CD4-positive, alpha-beta T cell treated with Interleukin-12 subunit alpha and Interleukin-12 subunit beta, for 1 hour (primary cell): ENCODE measurements at regions not wholly inside any gene's neighbourhood (a gene's known extent, or its start where the extent isn't known, plus 50 kb on each side); places are given as distances from the start of the nearest gene placed in this dataset.

Experiments used
- DNase-seq: peaks from one replicate; pipeline ENCODE4 v3.0.0-alpha.2; 2020

- DNase-seq = no peak
These were observed 1479.5 kb downstream of the PCDH7 start for GRCh38 chr4:32199639-32200038.

- DNase-seq = no peak
These were observed 1483.2 kb downstream of the PCDH7 start for GRCh38 chr4:32203340-32203739.

- no peak for DNase-seq
These were observed 1486.6 kb downstream of the PCDH7 start for GRCh38 chr4:32206756-32207155.

DNA sequence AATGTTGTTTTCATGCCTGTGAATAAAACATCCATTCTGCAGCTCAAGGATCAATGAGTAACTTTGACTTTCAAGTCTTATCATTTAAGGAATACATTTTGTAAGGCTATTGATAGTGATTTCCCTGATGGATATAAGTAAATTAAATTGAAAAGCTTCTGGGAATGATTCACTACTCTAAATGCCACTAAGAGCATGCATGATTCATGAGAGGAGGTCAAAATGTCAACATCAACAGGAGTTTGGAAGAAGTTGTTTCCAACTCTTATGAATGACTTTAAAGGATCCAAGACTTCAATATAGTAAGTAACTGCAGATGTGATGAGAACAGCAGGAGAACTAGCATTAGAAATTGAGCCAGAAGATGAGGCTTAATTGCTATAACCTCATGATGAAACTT lies 1487.3 kb downstream of the PCDH7 start:
- no peak for DNase-seq

GRCh38 chr4:32215277-32215676 lies 1495.1 kb downstream of the PCDH7 start:
- DNase-seq = no peak

- no peak for DNase-seq
These were observed 1496.3 kb downstream of the PCDH7 start for GRCh38 chr4:32216502-32216901.

DNA sequence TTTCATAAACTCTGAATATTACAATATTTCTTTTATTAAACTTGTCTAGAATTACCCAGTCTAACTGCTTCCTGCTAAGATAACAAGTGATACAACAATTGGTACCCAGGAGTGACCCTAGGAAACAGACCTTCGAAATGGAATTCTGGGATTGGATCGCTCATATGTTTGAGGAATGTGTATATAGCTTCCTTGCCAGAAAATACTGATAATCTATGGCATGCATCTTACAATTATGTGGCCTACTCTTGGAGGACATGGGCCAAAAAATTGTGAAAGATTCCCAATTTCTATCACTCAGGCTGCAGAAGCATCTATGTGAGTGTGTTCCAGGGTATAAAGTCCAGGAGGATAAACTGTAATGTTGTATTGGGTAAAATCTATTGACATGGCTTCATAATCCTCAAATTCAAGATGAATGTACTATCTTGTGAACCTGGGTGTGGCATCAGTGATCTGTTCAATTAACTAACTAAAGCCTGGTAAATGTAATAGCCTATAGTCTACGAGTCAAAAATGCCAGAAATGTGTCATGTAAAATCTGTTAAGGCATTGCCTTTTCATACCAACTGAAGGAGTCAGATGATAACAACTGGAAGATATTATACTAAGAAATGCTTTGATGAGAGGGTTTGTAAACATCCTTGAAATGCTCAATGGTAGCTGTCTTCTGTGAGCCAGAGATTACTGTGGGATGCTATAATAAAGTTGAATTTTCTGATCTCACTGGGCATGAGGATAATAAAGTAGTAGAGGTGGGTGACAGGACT lies 1499.3 kb downstream of the PCDH7 start:
- DNase-seq = no peak

DNA sequence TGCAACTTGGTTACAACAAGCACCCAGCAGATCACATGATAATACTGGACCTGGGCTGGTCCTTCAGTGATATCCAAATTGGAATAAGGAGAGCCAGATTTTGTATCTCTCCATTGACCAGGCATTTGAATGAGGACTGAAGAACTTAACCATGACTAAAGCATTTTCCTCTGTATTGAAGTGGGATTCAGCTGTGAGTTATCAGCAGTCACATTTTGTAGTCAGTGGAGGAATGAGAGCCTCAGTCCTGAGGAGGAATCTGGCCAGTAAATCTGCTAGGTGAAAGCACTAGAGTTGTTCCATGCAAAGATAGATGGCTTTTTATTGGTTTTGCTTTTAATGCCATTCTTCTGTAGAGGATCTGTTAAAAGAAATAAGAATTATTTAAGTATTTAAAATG lies 1506.0 kb downstream of the PCDH7 start:
- no peak for DNase-seq

DNA sequence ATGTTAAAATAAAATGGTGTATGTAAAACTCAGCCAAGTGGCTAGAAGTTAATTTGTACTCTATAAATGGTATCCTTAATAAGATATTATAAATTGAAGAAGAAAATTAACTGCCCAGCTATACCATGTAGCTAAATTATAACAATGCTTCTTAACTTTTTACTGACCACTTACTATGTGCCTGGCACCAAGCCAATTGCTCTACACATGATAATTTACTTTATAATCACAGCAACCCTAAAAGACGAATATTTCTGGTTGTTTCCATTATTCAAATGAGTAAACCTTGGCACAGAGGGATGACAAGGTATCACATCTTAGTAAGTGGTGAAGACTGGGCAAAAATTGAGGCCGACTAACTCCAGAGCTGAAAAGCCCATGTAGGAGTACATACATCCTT lies 1506.6 kb downstream of the PCDH7 start:
- no peak for DNase-seq

- DNase-seq = no peak
These were observed 1523.8 kb downstream of the PCDH7 start for GRCh38 chr4:32243926-32244325.

- DNase-seq = no peak
These were observed 1528.9 kb downstream of the PCDH7 start for GRCh38 chr4:32249040-32249439.

GRCh38 chr4:32251126-32251525 lies 1531.0 kb downstream of the PCDH7 start:
- no peak for DNase-seq

- no peak for DNase-seq
These were observed 1531.8 kb downstream of the PCDH7 start for GRCh38 chr4:32251926-32252325.

DNA sequence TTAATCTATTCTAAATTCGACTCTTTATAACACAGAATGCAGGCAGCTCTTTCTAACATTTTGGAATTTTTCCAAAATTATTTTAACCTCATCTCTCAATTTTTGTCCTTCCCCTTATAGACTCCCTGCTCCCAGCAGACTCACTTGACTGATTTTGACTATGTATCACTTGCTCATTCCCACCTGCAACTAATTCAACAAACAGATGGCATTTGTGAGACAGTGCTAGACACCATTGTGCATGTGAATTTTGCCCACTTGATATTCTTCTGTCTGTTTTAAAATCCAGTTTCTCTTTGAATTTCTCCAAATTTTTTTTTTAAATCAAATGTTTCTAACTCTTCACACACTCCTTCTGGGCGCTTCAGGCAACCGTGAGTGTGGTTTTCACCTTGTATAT lies 1534.0 kb downstream of the PCDH7 start:
- no peak for DNase-seq

- DNase-seq = no peak
These were observed 1538.8 kb downstream of the PCDH7 start for GRCh38 chr4:32258986-32259385.

GRCh38 chr4:32261196-32261595 lies 1541.0 kb downstream of the PCDH7 start:
- DNase-seq = no peak

GRCh38 chr4:32268863-32269262 lies 1548.7 kb downstream of the PCDH7 start:
- no peak for DNase-seq

- no peak for DNase-seq
These were observed 1569.9 kb downstream of the PCDH7 start for GRCh38 chr4:32290102-32290501.

- no peak for DNase-seq
These were observed 1598.8 kb downstream of the PCDH7 start for GRCh38 chr4:32318926-32319325.

GRCh38 chr4:32321421-32321820 lies 1601.3 kb downstream of the PCDH7 start:
- DNase-seq = no peak

GRCh38 chr4:32334759-32335158 lies 1614.6 kb downstream of the PCDH7 start:
- DNase-seq = no peak

GRCh38 chr4:32337403-32337802 lies 1617.2 kb downstream of the PCDH7 start:
- no peak for DNase-seq

DNA sequence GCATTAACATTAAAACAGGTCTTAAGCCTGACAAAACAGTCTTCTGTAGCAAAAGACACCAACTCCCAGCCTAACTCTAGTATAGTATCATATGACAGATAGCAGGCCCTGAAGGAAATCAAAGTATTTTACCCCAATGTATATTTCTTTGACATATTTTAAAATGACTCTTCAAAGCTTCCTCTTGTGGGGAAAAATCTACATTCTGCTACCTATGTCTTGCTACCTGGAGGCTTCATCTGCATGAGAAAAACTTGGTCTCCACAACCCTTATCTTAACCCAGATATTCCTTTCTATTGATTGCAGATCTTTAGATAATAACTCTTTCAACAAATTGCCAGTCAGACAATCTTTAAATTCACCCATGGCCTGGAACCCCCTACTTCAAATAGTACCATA lies 1620.4 kb downstream of the PCDH7 start:
- DNase-seq = no peak

DNA sequence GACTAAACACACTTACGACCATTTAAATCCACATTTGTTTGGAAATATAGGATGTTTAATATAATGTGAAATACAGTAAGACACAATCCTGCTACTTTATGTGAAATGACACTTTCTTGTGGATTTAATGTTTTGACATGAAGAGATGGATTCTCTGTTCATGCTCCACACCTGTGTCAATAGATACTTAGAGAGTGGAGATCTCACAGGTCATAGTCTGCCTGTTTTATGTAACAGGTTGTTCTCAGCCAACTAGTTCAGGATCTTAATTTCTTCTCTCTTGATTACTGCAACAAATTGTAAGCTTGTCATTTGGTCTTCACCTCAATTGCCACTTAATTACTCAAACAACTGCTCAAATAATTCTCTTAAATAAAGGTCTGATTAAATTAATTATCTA lies 1621.2 kb downstream of the PCDH7 start:
- DNase-seq = no peak

- DNase-seq = no peak
These were observed 1621.9 kb downstream of the PCDH7 start for GRCh38 chr4:32342054-32342453.
